Activated CD8-positive, alpha-beta T cell treated with anti-CD3 and anti-CD28 coated beads, Interleukin-2, amount 10 ng/mL, durations not matched to agents 7 days and 5 days (primary cell): ENCODE measurements at regions not wholly inside any gene's neighbourhood (a gene's known extent, or its start where the extent isn't known, plus 50 kb on each side); places are given as distances from the start of the nearest gene placed in this dataset.

Experiments used
- ATAC-seq: fragments of 150-1000 bp; cut with Tn5 transposase; one replicate; pipeline ENCODE4 v1.10.0; 2021; ENCODE audit warnings: moderate library complexity
- CTCF ChIA-PET: fragments of 350-600 bp; sonication (Branson Sonifier 250); formaldehyde crosslinking; loops from one replicate; lab custom pipeline; 2021; ENCODE audit warnings: antibody characterized with exemption; lab: Charles Lee
- POLR2A ChIA-PET: fragments of 350-600 bp; sonication (Branson Sonifier 250); formaldehyde crosslinking; loops from one replicate; lab custom pipeline; 2021; ENCODE audit warnings: antibody characterized with exemption; lab: Charles Lee
- DNase-seq: peaks from one replicate; pipeline ENCODE4 v3.0.0-alpha.2; 2020
- H3K27ac Mint-ChIP-seq: one replicate; pipeline ENCODE4 v1.8.0; 2021; ENCODE audit warnings: mild to moderate bottlenecking, mixed read lengths
- H3K27me3 Mint-ChIP-seq: one replicate; pipeline ENCODE4 v1.8.0; 2021; ENCODE audit warnings: low read depth, mixed read lengths
- H3K36me3 Mint-ChIP-seq: one replicate; pipeline ENCODE4 v1.8.0; 2021; ENCODE audit warnings: low read depth, mixed read lengths
- H3K4me1 Mint-ChIP-seq: one replicate; pipeline ENCODE4 v1.8.0; 2021; ENCODE audit warnings: low read depth, mixed read lengths
- H3K4me3 Mint-ChIP-seq: one replicate; pipeline ENCODE4 v1.8.0; 2021; ENCODE audit warnings: mild to moderate bottlenecking, mixed read lengths
- H3K9me3 Mint-ChIP-seq: one replicate; pipeline ENCODE4 v1.8.0; 2022; ENCODE audit warnings: mixed read lengths; ENCODE audit not compliant: insufficient read depth

GRCh38 chr2:52145005-52145404 lies 1113.1 kb upstream of the NRXN1 start:
- Mint-ChIP-seq H3K27ac (no peak overlapping the region), H3K4me3 (no peak overlapping the region), H3K36me3 (no peaks in the 10 kb centered on the region), H3K4me1 (no peaks in the 10 kb centered on the region), H3K9me3 (no peaks in the 10 kb centered on the region), H3K27me3 (no peaks in the 10 kb centered on the region)
- DNase-seq, result no peak
- ATAC-seq, result no peak
- CTCF ChIA-PET, result no interaction called here
- POLR2A ChIA-PET, result no interaction called here

DNA sequence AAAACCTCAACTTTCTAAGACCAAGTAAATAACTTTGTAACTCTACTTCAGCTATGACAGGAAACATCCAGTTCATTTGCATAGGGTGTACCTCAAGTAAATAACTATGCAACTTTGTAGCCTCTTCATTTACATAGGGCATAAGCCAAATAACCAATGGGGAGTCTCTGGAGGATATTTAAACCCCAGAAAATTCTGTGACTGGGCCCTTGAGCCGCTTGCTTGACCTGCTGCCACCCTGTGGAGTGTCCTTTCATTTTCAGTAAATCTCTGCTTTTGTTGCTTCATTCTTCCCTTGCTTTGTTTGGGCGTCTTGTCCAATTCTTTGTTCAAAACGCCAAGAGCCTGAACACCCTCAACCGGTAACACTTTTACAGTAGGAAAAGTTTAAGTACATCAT lies 1112.7 kb upstream of the NRXN1 start:
- DNase-seq, result no peak
- Mint-ChIP-seq H3K9me3 (no peaks in the 10 kb centered on the region), H3K36me3 (no peaks in the 10 kb centered on the region), H3K27me3 (no peaks in the 10 kb centered on the region), H3K4me1 (no peaks in the 10 kb centered on the region), H3K27ac (no peak overlapping the region), H3K4me3 (no peak overlapping the region)
- ChIA-PET CTCF (no interaction called here), POLR2A (no interaction called here)
- no peak for ATAC-seq

DNA sequence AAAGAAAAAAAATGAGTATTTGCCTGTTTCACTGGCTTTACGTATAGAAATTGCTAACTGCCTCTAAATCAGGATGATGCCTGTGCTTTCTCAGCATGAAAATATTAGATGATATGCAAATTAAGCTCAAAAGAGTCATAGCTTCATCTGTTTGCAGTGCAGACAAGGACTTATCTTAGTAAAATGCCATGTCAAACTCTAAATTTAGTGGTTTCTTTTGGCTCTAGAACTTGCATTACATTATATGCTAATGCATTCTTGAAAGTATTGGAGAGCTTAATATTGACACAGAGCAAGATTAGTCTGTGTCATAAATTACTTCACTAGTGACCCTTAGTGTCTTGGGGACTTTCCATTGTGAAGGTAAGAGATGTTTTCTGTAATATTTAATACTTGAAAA lies 1109.1 kb upstream of the NRXN1 start:
- CTCF ChIA-PET, result interaction anchor here (0.7 kb wide), 1 partner anchor 12 kb away, joined by 3 read pairs; no protein-coding TSS in a partner anchor
- Mint-ChIP-seq H3K9me3 (peaks cover 5% of the 10 kb centered on the region), H3K27ac (no peak overlapping the region), H3K4me3 (no peak overlapping the region), H3K4me1 (no peaks in the 10 kb centered on the region), H3K27me3 (no peaks in the 10 kb centered on the region), H3K36me3 (no peaks in the 10 kb centered on the region)
- ATAC-seq (no peak), DNase-seq (no peak)
- POLR2A ChIA-PET, result no interaction called here

- ChIA-PET CTCF (no interaction called here), POLR2A (no interaction called here)
- no peaks in the 10 kb centered on the region for H3K4me1 Mint-ChIP-seq
- no peaks in the 10 kb centered on the region for H3K27me3 Mint-ChIP-seq
- no peaks in the 10 kb centered on the region for H3K36me3 Mint-ChIP-seq
- DNase-seq (no peak), ATAC-seq (no peak)
- peaks cover 17% of the 10 kb centered on the region for H3K9me3 Mint-ChIP-seq
- no peak overlapping the region for H3K4me3 Mint-ChIP-seq
- H3K27ac Mint-ChIP-seq, result no peak overlapping the region
These were observed 1107.3 kb upstream of the NRXN1 start for GRCh38 chr2:52139241-52139640.

DNA sequence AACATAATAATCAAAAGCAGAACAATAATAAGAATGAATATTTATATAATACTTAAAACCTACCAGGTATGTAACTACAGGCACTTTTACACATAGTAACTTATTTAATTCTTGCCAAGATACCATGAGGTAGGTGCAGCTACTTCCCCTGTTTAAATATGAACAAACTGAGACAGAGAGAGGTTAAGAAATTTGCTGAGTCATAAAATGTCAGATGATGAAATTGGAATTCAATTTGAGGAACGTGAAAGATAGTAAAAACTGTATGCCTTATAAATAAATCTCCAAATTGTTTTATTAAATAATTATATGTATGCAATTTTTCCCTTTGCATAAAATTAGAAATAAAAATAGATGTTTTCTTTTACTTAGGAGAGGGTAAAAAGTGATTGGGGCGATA lies 1103.3 kb upstream of the NRXN1 start:
- DNase-seq, result no peak
- H3K4me1 Mint-ChIP-seq, result no peaks in the 10 kb centered on the region
- no peak for ATAC-seq
- no peak overlapping the region for H3K27ac Mint-ChIP-seq
- H3K9me3 Mint-ChIP-seq, result peaks cover 19% of the 10 kb centered on the region
- no peaks in the 10 kb centered on the region for H3K27me3 Mint-ChIP-seq
- ChIA-PET POLR2A (no interaction called here), CTCF (no interaction called here)
- no peak overlapping the region for H3K4me3 Mint-ChIP-seq
- no peaks in the 10 kb centered on the region for H3K36me3 Mint-ChIP-seq

DNA sequence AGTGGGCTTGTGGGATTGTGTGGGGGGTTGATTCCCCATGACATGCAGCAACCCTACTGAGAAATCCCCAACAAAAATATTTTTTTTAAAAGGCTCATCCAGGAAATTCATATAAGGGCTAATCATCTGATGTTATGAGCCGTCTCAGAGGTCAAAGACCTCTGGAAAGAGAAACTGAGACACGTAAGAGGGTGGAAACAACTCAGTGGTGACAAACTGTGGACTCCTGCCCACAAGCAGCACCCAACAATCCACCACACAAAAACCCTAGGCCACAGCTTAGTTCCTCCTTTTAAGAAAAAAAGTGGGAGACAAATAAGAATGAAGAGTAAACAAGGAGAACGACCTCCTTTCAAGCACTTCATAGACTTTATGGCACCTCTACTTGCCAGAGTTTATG lies 1096.1 kb upstream of the NRXN1 start:
- H3K4me3 Mint-ChIP-seq, result no peak overlapping the region
- ChIA-PET POLR2A (no interaction called here), CTCF (no interaction called here)
- H3K27me3 Mint-ChIP-seq, result no peaks in the 10 kb centered on the region
- H3K36me3 Mint-ChIP-seq, result no peaks in the 10 kb centered on the region
- H3K27ac Mint-ChIP-seq, result no peak overlapping the region
- peaks cover 3% of the 10 kb centered on the region for H3K9me3 Mint-ChIP-seq
- H3K4me1 Mint-ChIP-seq, result no peaks in the 10 kb centered on the region
- DNase-seq (no peak), ATAC-seq (no peak)

GRCh38 chr2:52127527-52127926 lies 1095.6 kb upstream of the NRXN1 start:
- ChIA-PET CTCF (no interaction called here), POLR2A (no interaction called here)
- Mint-ChIP-seq H3K9me3 (peaks cover 3% of the 10 kb centered on the region), H3K36me3 (no peaks in the 10 kb centered on the region), H3K27me3 (no peaks in the 10 kb centered on the region), H3K27ac (no peak overlapping the region), H3K4me3 (no peak overlapping the region), H3K4me1 (no peaks in the 10 kb centered on the region)
- DNase-seq, result no peak
- no peak for ATAC-seq

GRCh38 chr2:52117299-52117698 lies 1085.4 kb upstream of the NRXN1 start:
- no peaks in the 10 kb centered on the region for H3K27me3 Mint-ChIP-seq
- no peak overlapping the region for H3K27ac Mint-ChIP-seq
- no peaks in the 10 kb centered on the region for H3K36me3 Mint-ChIP-seq
- peaks cover 15% of the 10 kb centered on the region for H3K9me3 Mint-ChIP-seq
- H3K4me1 Mint-ChIP-seq, result no peaks in the 10 kb centered on the region
- no peak for ATAC-seq
- ChIA-PET CTCF (no interaction called here), POLR2A (no interaction called here)
- H3K4me3 Mint-ChIP-seq, result no peak overlapping the region
- DNase-seq, result no peak

DNA sequence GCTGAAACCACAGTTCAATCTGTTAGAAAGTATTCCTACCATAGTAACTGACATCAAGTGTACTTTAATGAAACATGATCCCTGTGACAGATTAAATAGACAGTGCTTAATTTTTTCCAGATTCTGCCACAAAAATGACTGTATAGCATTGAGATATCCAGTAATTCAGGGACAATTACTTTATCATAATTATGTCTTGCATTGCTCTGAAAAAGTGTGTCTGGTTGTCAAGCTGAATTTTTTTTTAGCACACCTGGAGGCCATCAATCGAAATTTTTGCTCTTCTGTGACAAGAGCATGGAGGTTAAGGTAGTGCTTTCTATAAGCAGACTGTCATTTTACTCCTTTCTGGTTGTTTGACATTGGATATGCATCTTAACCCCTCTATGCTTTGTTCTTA lies 1083.8 kb upstream of the NRXN1 start:
- no peaks in the 10 kb centered on the region for H3K36me3 Mint-ChIP-seq
- no peak overlapping the region for H3K4me3 Mint-ChIP-seq

DNA sequence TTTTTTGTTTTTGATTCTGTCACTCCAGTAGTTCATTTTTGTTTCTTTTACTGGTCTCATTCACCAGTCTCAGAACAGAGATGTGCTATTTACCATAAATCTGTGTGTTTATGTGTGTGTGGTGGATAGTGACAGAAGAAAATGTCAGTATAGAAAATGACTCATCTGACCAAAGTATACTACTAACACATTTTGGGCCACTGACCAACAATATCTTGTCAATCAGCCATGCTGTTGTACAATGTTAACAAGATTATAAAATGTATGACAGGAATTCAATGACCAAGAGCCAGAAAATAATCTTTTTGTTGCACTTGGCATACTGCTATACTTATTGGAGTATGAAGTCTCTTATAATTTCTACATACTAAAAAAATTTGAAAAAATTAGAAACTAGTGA lies 1081.4 kb upstream of the NRXN1 start:
- no peak for ATAC-seq
- Mint-ChIP-seq H3K27me3 (no peaks in the 10 kb centered on the region), H3K4me1 (no peaks in the 10 kb centered on the region), H3K9me3 (peaks cover 21% of the 10 kb centered on the region), H3K4me3 (no peak overlapping the region), H3K36me3 (no peaks in the 10 kb centered on the region), H3K27ac (no peak overlapping the region)
- ChIA-PET CTCF (no interaction called here), POLR2A (no interaction called here)
- no peak for DNase-seq

More for the DNA sequence above, 1083.8 kb upstream of the NRXN1 start:
- ATAC-seq (no peak), DNase-seq (no peak)
- Mint-ChIP-seq H3K27me3 (no peaks in the 10 kb centered on the region), H3K27ac (no peak overlapping the region), H3K4me1 (no peaks in the 10 kb centered on the region), H3K9me3 (peaks cover 21% of the 10 kb centered on the region)
- ChIA-PET CTCF (no interaction called here), POLR2A (no interaction called here)

DNA sequence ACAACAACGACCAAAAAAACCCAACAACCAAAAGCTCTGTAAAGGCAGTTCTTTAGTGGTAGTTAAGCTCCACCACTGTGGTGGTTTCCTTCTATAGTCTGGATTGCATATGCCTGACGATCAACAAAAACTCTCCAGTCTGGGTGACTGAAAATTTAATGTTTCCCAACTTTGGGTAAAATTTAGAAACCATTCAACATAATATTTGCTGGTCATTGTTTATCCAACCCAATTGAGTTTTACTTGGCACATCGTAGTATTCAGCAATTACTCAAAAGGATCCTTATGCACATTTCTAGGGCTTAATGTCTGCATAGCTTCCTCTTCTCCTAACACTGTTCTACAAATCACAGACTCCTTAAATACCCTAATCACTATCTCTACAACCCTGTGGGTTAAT lies 1080.2 kb upstream of the NRXN1 start:
- no peaks in the 10 kb centered on the region for H3K36me3 Mint-ChIP-seq
- peaks cover 30% of the 10 kb centered on the region for H3K9me3 Mint-ChIP-seq
- POLR2A ChIA-PET, result no interaction called here
- no peaks in the 10 kb centered on the region for H3K4me1 Mint-ChIP-seq
- H3K4me3 Mint-ChIP-seq, result no peak overlapping the region
- no peak for DNase-seq
- no peak for ATAC-seq
- CTCF ChIA-PET, result no interaction called here
- no peak overlapping the region for H3K27ac Mint-ChIP-seq
- no peaks in the 10 kb centered on the region for H3K27me3 Mint-ChIP-seq

DNA sequence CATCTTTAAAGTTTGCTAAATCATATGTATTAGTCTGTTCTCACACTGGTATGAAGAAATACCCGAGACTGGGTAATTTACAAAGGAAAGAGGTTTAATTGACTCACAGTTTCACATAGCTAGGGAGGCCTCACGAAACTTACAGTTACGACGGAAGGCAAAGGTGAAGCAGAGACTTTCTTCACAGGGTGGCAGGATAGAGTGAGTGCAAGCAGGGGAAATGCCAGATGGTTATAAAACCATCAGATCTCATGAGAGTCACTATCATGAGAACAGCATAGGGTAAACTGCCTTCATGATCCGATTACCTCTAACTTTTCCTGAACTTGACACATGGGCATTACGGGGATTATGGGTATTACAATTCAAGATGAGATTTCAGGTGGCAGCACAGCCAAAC lies 1075.2 kb upstream of the NRXN1 start:
- POLR2A ChIA-PET, result no interaction called here
- Mint-ChIP-seq H3K27ac (no peak overlapping the region), H3K9me3 (peaks cover 17% of the 10 kb centered on the region), H3K4me1 (no peaks in the 10 kb centered on the region), H3K36me3 (no peaks in the 10 kb centered on the region), H3K4me3 (no peak overlapping the region), H3K27me3 (no peaks in the 10 kb centered on the region)
- ATAC-seq (no peak), DNase-seq (no peak)
- CTCF ChIA-PET, result no interaction called here

DNA sequence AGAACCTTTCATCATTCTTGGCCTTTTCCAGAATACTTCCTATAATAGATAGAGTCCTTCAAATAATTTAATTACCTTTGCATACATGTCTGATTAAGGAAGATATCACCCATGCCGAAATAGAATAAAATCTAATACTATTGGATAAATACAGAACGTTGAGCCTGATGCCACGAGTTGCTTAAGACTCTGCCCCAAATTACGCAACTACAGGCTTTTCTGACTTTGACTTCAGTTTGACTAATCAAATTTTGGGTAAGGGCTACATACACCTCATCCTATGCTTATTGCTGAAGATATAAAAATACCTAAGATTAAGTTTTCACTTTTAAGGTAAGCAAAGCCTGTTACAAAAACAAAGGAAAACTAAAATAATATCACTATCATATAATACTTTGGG lies 1065.1 kb upstream of the NRXN1 start:
- Mint-ChIP-seq H3K4me3 (no peak overlapping the region), H3K27ac (no peak overlapping the region), H3K9me3 (peaks cover 13% of the 10 kb centered on the region), H3K36me3 (no peaks in the 10 kb centered on the region), H3K4me1 (no peaks in the 10 kb centered on the region), H3K27me3 (no peaks in the 10 kb centered on the region)
- DNase-seq (no peak), ATAC-seq (no peak)
- CTCF ChIA-PET, result no interaction called here
- POLR2A ChIA-PET, result no interaction called here
